ENCODE measurements at regions not wholly inside any gene's neighbourhood (a gene's known extent, or its start where the extent isn't known, plus 50 kb on each side); places are given as distances from the start of the nearest gene placed in this dataset.

GRCh38 chr15:35980719-35981118 is 434.8 kb upstream of the DPH6 start:
- TF ChIP-seq CTCF (conservative IDR thresholded peaks at IDR 0.05) (no peak), ZFX (IDR thresholded peaks at IDR 0.05) (no peak)

Measured in C4-2B (cell line).